Right lobe of liver (tissue), 6 donors: ENCODE measurements at regions not wholly inside any gene's neighbourhood (a gene's known extent, or its start where the extent isn't known, plus 50 kb on each side); places are given as distances from the start of the nearest gene placed in this dataset.

Source experiments
- ATAC-seq, 4 donors: fragments of 200-7000 bp; cut with Tn5 transposase; one replicate each; pipeline ENCODE4 v1.9.1; 2020; ENCODE audit warnings: mild to moderate bottlenecking in 4 of 4, moderate library complexity in 4 of 4
- DNase-seq, 3 donors: peaks; one replicate each; pipeline ENCODE4 v3.0.0-alpha.2; 2020
- H3K27ac ChIP-seq, 3 donors: fragments of 200-600 bp; one replicate each; pipeline ENCODE4 v1.8.0; 2022
- H3K27me3 ChIP-seq, 2 donors: fragments of 200-600 bp; one replicate each; pipeline ENCODE4 v1.8.0; 2022
- H3K36me3 ChIP-seq, 4 donors: fragments of 200-600 bp; sonication (generic) in 1 of 4; one replicate each; pipeline versions ENCODE4 v1.5.1 to v1.8.0; 2017 to 2022; ENCODE audit warnings: control low read depth in 1 of 4
- H3K4me1 ChIP-seq, 4 donors: fragments of 200-600 bp; sonication (generic) in 1 of 4; one replicate each; pipeline versions ENCODE4 v1.5.1 to v1.8.0; 2017 to 2022; ENCODE audit warnings: control low read depth in 1 of 4
- H3K4me3 ChIP-seq, 3 donors: fragments of 200-600 bp; one replicate each; pipeline ENCODE4 v1.8.0; 2022
- H3K9me3 ChIP-seq, 4 donors: fragments of 200-600 bp; sonication (generic) in 1 of 4; one replicate each; pipeline versions ENCODE4 v1.5.1 to v1.8.0; 2017 to 2022; ENCODE audit warnings: control low read depth in 1 of 4
- CTCF ChIP-seq, 4 donors: fragments of 200-600 bp in 3 of 4; fragments of 450-650 bp in 1 of 4; IDR thresholded peaks; one replicate each; pipeline versions ENCODE4 v1.5.1 to v1.8.0; 2016 to 2022; ENCODE audit warnings: antibody characterized with exemption in 4 of 4, mild to moderate bottlenecking in 2 of 4
- POLR2A ChIP-seq: fragments of 450-650 bp; IDR thresholded peaks from one replicate; pipeline ENCODE4 v1.6.1; 2017; ENCODE audit warnings: antibody characterized with exemption, mild to moderate bottlenecking
- WGBS: methylation state at CpG from one replicate; pipeline ENCODE4 v1.1.6; 2018; ENCODE audit warnings: low coverage, low lambda C conversion rate; ENCODE audit not compliant: insufficient coverage; ENCODE audit errors: missing lambda C conversion rate; 5-methylcytosine and 5-hydroxymethylcytosine counted together
- intact Hi-C, 2 donors: fragments of 100-400 bp; cut with DNase I; formaldehyde crosslinking; loops; one replicate each; pipeline versions ENCODE4 v1.11.2 to v1.14.1; 2022
- donor health status: DM: no; HTN: yes; CAD: no.
- donor health status: DM: no; HTN: no; CAD: no.
- donor health status: DM: no; HTN: no; CAD: no.
- donor health status: DM: no; HTN: yes; CAD: no.
- donor health status: DM: no; HTN: yes; CAD: no.

GRCh38 chr12:67757651-67758050, 109.1 kb downstream of the DYRK2 start:
- ATAC-seq (no peak), DNase-seq (no peak)
- Histone ChIP-seq H3K4me3 (no peak overlapping the region), H3K9me3 (no peaks in the 10 kb centered on the region), H3K4me1 (peaks cover 0 to 9% (median 4%) of the 10 kb centered on the region in 4 donors), H3K27ac (no peak overlapping the region), H3K27me3 (no peaks in the 10 kb centered on the region), H3K36me3 (no peaks in the 10 kb centered on the region)
- WGBS = 88% methylated on average over 2 of the region's 2 CpGs
- intact Hi-C loops = no loop called here
- TF ChIP-seq POLR2A (no peak), CTCF (IDR thresholded peaks at IDR 0.05) (no peak)

- ATAC-seq (no peak), DNase-seq (no peak)
- 42% methylated on average over 2 of the region's 2 CpGs for WGBS
- intact Hi-C loops = no loop called here
- Histone ChIP-seq H3K36me3 (no peaks in the 10 kb centered on the region), H3K27me3 (no peaks in the 10 kb centered on the region), H3K27ac (no peak overlapping the region), H3K9me3 (no peaks in the 10 kb centered on the region), H3K4me1 (peaks cover 0 to 9% (median 4%) of the 10 kb centered on the region in 4 donors), H3K4me3 (no peak overlapping the region)
- TF ChIP-seq POLR2A (no peak), CTCF (IDR thresholded peaks at IDR 0.05) (no peak)
Observed at GRCh38 chr12:67758119-67758518, 109.6 kb downstream of the DYRK2 start.

- intact Hi-C loops = no loop called here
- 72% methylated on average over 3 of the region's 4 CpGs for WGBS
- no peak for DNase-seq
Observed at GRCh38 chr12:67758521-67758920, 110.0 kb downstream of the DYRK2 start.

GRCh38 chr12:67759829-67760228, 111.3 kb downstream of the DYRK2 start:
- no peak for TF ChIP-seq CTCF (IDR thresholded peaks at IDR 0.05)
- no peaks in the 10 kb centered on the region for H3K27me3 ChIP-seq
- no peaks in the 10 kb centered on the region for H3K36me3 ChIP-seq
- no peak for DNase-seq
- no peaks in the 10 kb centered on the region for H3K9me3 ChIP-seq
- no peak for ATAC-seq
- intact Hi-C loops = no loop called here
- peaks cover 0 to 7% (median 3%) of the 10 kb centered on the region in 4 donors for H3K4me1 ChIP-seq
- no peak overlapping the region for H3K4me3 ChIP-seq
- no peak overlapping the region for H3K27ac ChIP-seq
- 89% methylated on average over 3 of the region's 3 CpGs for WGBS

More at GRCh38 chr12:67758521-67758920, 110.0 kb downstream of the DYRK2 start:
- no peak for ATAC-seq
- Histone ChIP-seq H3K9me3 (no peaks in the 10 kb centered on the region), H3K27me3 (no peaks in the 10 kb centered on the region), H3K27ac (no peak overlapping the region), H3K4me1 (peaks cover 0 to 9% (median 4%) of the 10 kb centered on the region in 4 donors), H3K4me3 (no peak overlapping the region), H3K36me3 (no peaks in the 10 kb centered on the region)
- TF ChIP-seq POLR2A = no peak
- no peak for TF ChIP-seq CTCF (IDR thresholded peaks at IDR 0.05)
